Activated CD4-positive, CD25-positive, alpha-beta regulatory T cell treated with anti-CD3 and anti-CD28 coated beads, Interleukin-2, amount 50 U/mL, for 24 hours (primary cell): ENCODE measurements at regions not wholly inside any gene's neighbourhood (a gene's known extent, or its start where the extent isn't known, plus 50 kb on each side); places are given as distances from the start of the nearest gene placed in this dataset.
"Not testable (repeated sequence)": the region's sequence is repeated elsewhere in the genome, so short reads cannot be mapped to it uniquely, and the experiment has no call there.

Experiments used
- ATAC-seq, 2 donors: fragments of 150-1000 bp; cut with Tn5 transposase; one replicate each; pipeline ENCODE4 v1.10.0; 2021; ENCODE audit warnings: mild to moderate bottlenecking in 1 of 2, moderate library complexity in 1 of 2

- ATAC-seq, result no peak
Observed at GRCh38 chr5:75002271-75002670, 50.1 kb downstream of the GCNT4 start.

- no peak for ATAC-seq
Observed at GRCh38 chr5:74995926-74996325, 56.4 kb downstream of the GCNT4 start.

- no peak for ATAC-seq
Observed at GRCh38 chr5:74994826-74995225, 57.5 kb downstream of the GCNT4 start.

- no peak for ATAC-seq
Observed at GRCh38 chr5:74993743-74994142, 58.6 kb downstream of the GCNT4 start.

GRCh38 chr5:74992791-74993190, 59.6 kb downstream of the GCNT4 start:
- ATAC-seq, result no peak

GRCh38 chr5:74991522-74991921, 60.8 kb downstream of the GCNT4 start:
- no peak for ATAC-seq

GRCh38 chr5:74990194-74990593, 62.2 kb downstream of the GCNT4 start:
- no peak for ATAC-seq

GRCh38 chr5:74988273-74988983, 63.9 kb downstream of the GCNT4 start:
- no peak for ATAC-seq

- ATAC-seq, result no peak
Observed at GRCh38 chr5:74978345-74978744, 74.0 kb downstream of the GCNT4 start.

- ATAC-seq, result no peak
Observed at GRCh38 chr5:74977471-74977870, 74.9 kb downstream of the GCNT4 start.

GRCh38 chr5:74976651-74977050, 75.7 kb downstream of the GCNT4 start:
- no peak for ATAC-seq

GRCh38 chr5:74975582-74975981, 76.8 kb downstream of the GCNT4 start:
- no peak for ATAC-seq

- ATAC-seq, result peak; percentile 90 to 93
Observed at GRCh38 chr5:74974451-74975091, 77.8 kb downstream of the GCNT4 start.

GRCh38 chr5:74973694-74974093, 78.7 kb downstream of the GCNT4 start:
- ATAC-seq, result no peak

- no peak for ATAC-seq
Observed at GRCh38 chr5:74971947-74972460, 80.4 kb downstream of the GCNT4 start.

- not testable (repeated sequence) for ATAC-seq
Observed at GRCh38 chr5:74970891-74971290, 81.5 kb downstream of the GCNT4 start.

- ATAC-seq, result no peak
Observed at GRCh38 chr5:74969726-74970125, 82.6 kb downstream of the GCNT4 start.

GRCh38 chr5:74966141-74967026, 86.0 kb downstream of the GCNT4 start:
- no peak for ATAC-seq

- ATAC-seq, result no peak
Observed at GRCh38 chr5:74963407-74963806, 89.0 kb downstream of the GCNT4 start.

- no peak for ATAC-seq
Observed at GRCh38 chr5:74957906-74958305, 91.7 kb upstream of the FAM169A start.

GRCh38 chr5:74957029-74957784, 91.0 kb upstream of the FAM169A start:
- ATAC-seq, result no peak

GRCh38 chr5:74956278-74956677, 90.1 kb upstream of the FAM169A start:
- ATAC-seq, result no peak

GRCh38 chr5:74954919-74955318, 88.7 kb upstream of the FAM169A start:
- no peak for ATAC-seq
